AG04450 (cell line): ENCODE measurements at regions not wholly inside any gene's neighbourhood (a gene's known extent, or its start where the extent isn't known, plus 50 kb on each side); places are given as distances from the start of the nearest gene placed in this dataset.

ENCODE experiments used
- CTCF ChIA-PET: fragments of 300-600, 350-600 bp; formaldehyde crosslinking; extraction: SDS; loops from one replicate; lab custom pipeline; 2022; ENCODE audit warnings: antibody characterized with exemption, inconsistent platforms; lab: Charles Lee
- POLR2A ChIA-PET: fragments of 350-600 bp; formaldehyde crosslinking; extraction: SDS; loops from one replicate; lab custom pipeline; 2021; ENCODE audit warnings: antibody characterized with exemption, inconsistent platforms; lab: Yijun Ruan, JAX
- DNase-seq: peaks from one replicate; pipeline ENCODE4 v3.0.0-alpha.2; 2011; ENCODE audit warnings: low read depth, low spot score
- H3K27ac ChIP-seq: one replicate; pipeline ENCODE4 v1.5.1; 2012; ENCODE audit warnings: low read depth, low read length, control low read depth
- H3K27me3 ChIP-seq: one replicate; pipeline ENCODE4 v1.6.0; 2012; ENCODE audit warnings: low read length; ENCODE audit not compliant: control insufficient read depth, insufficient read depth
- H3K4me3 ChIP-seq: 2 replicates; pipeline ENCODE4 v1.5.1; 2011; ENCODE audit warnings: mild to moderate bottlenecking, low read depth, low read length, control low read depth
- H3K9me3 ChIP-seq: 2 replicates; pipeline ENCODE4 v1.5.1; 2012; ENCODE audit warnings: low read length; ENCODE audit not compliant: control insufficient read depth, insufficient read depth
- CTCF ChIP-seq: IDR thresholded peaks from 2 replicates; pipeline ENCODE4 v1.5.1; 2011; ENCODE audit warnings: low read depth, low read length, control low read depth, inconsistent platforms

- POLR2A ChIA-PET: interaction anchor here (0.6 kb wide), 1 partner anchor 205 kb away, joined by 5 read pairs; no protein-coding TSS in a partner anchor
These were observed 91.7 kb upstream of the SOX4 start for GRCh38 chr6:21501815-21502214.

GRCh38 chr6:21502682-21503081, 90.9 kb upstream of the SOX4 start:
- Histone ChIP-seq H3K4me3 (no peak overlapping the region), H3K9me3 (no peaks in the 10 kb centered on the region), H3K27me3 (peaks cover 2% of the 10 kb centered on the region), H3K27ac (no peak overlapping the region)
- DNase-seq: no peak
- ChIA-PET POLR2A (no interaction called here), CTCF (no interaction called here)
- TF ChIP-seq CTCF: no peak

More at GRCh38 chr6:21501815-21502214, 91.7 kb upstream of the SOX4 start:
- peaks cover 2% of the 10 kb centered on the region for H3K27me3 ChIP-seq
- no peak overlapping the region for H3K27ac ChIP-seq
- no peak for TF ChIP-seq CTCF
- DNase-seq: no peak
- no peaks in the 10 kb centered on the region for H3K9me3 ChIP-seq
- H3K4me3 ChIP-seq: no peak overlapping the region
- CTCF ChIA-PET: no interaction called here

GRCh38 chr6:21504790-21505189, 88.8 kb upstream of the SOX4 start:
- ChIA-PET CTCF (no interaction called here), POLR2A (no interaction called here)
- no peak overlapping the region for H3K27ac ChIP-seq
- DNase-seq: no peak
- H3K27me3 ChIP-seq: peaks cover 2% of the 10 kb centered on the region
- H3K9me3 ChIP-seq: no peaks in the 10 kb centered on the region
- no peak for TF ChIP-seq CTCF
- no peak overlapping the region for H3K4me3 ChIP-seq

- POLR2A ChIA-PET: no interaction called here
- H3K27ac ChIP-seq: no peak overlapping the region
These were observed 88.0 kb upstream of the SOX4 start for GRCh38 chr6:21505574-21505990.

GRCh38 chr6:21506126-21506525, 87.4 kb upstream of the SOX4 start:
- POLR2A ChIA-PET: no interaction called here

More at GRCh38 chr6:21505574-21505990, 88.0 kb upstream of the SOX4 start:
- TF ChIP-seq CTCF: no peak
- DNase-seq: no peak
- CTCF ChIA-PET: interaction anchor here (0.5 kb wide), 1 partner anchor 124 kb away, joined by 7 read pairs; no protein-coding TSS in a partner anchor
- H3K4me3 ChIP-seq: no peak overlapping the region
- H3K9me3 ChIP-seq: no peaks in the 10 kb centered on the region
- peaks cover 2% of the 10 kb centered on the region for H3K27me3 ChIP-seq

More at GRCh38 chr6:21506126-21506525, 87.4 kb upstream of the SOX4 start:
- DNase-seq: no peak
- no peak for TF ChIP-seq CTCF
- no peak overlapping the region for H3K27ac ChIP-seq
- CTCF ChIA-PET: interaction anchor here (0.5 kb wide), 1 partner anchor 124 kb away, joined by 7 read pairs; no protein-coding TSS in a partner anchor
- H3K27me3 ChIP-seq: peaks cover 2% of the 10 kb centered on the region
- H3K4me3 ChIP-seq: no peak overlapping the region
- H3K9me3 ChIP-seq: no peaks in the 10 kb centered on the region
